Neural cell (in vitro differentiated cells): ENCODE measurements at regions not wholly inside any gene's neighbourhood (a gene's known extent, or its start where the extent isn't known, plus 50 kb on each side); places are given as distances from the start of the nearest gene placed in this dataset.

Source experiments
- CTCF ChIP-seq: fragments of 450-650 bp; IDR thresholded peaks from 2 replicates; pipeline ENCODE4 v1.5.1; 2014; ENCODE audit warnings: antibody characterized with exemption, mild to moderate bottlenecking, moderate library complexity; ENCODE audit not compliant: poor library complexity, severe bottlenecking
- EP300 ChIP-seq: fragments of 450-650 bp; conservative IDR thresholded peaks from 2 replicates; pipeline ENCODE4 v1.6.1; 2014; ENCODE audit warnings: antibody characterized with exemption, mild to moderate bottlenecking, moderate library complexity; ENCODE audit not compliant: poor library complexity, severe bottlenecking
- EZH2 ChIP-seq: fragments of 200-600, 300-800 bp; shearing (Covaris generic), sonication (generic); IDR thresholded peaks from 2 replicates; pipeline ENCODE4 v1.6.1; 2014; ENCODE audit warnings: antibody characterized with exemption, low read length, borderline replicate concordance, mild to moderate bottlenecking; ENCODE audit not compliant: insufficient read depth, poor library complexity, severe bottlenecking
- MXI1 ChIP-seq: fragments of 450-650 bp; conservative IDR thresholded peaks from 2 replicates; pipeline ENCODE4 v1.6.1; 2014; ENCODE audit warnings: antibody characterized with exemption, mild to moderate bottlenecking; ENCODE audit not compliant: poor library complexity, severe bottlenecking
- RAD21 ChIP-seq: fragments of 450-650 bp; conservative IDR thresholded peaks from 2 replicates; pipeline ENCODE4 v1.6.1; 2014; ENCODE audit warnings: antibody characterized with exemption, mild to moderate bottlenecking, moderate library complexity
- REST ChIP-seq: IDR thresholded peaks from 2 replicates; pipeline ENCODE4 v1.6.1; 2012; ENCODE audit warnings: borderline replicate concordance
- SMC3 ChIP-seq: fragments of 450-650 bp; conservative IDR thresholded peaks from 2 replicates; pipeline ENCODE4 v1.6.1; 2014; ENCODE audit warnings: antibody characterized with exemption, mild to moderate bottlenecking, moderate library complexity; ENCODE audit not compliant: poor library complexity
- TAF1 ChIP-seq: IDR thresholded peaks from 2 replicates; pipeline ENCODE4 v1.6.1; 2012; ENCODE audit warnings: low read depth

- TF ChIP-seq RAD21 (no peak), CTCF (no peak), EZH2 (no peak), MXI1 (no peak), EP300 (no peak), TAF1 (no peak), SMC3 (no peak), REST (no peak)
These were observed 107.0 kb upstream of the KCTD7 start for GRCh38 chr7:66521675-66522074.
